ENCODE measurements at regions not wholly inside any gene's neighbourhood (a gene's known extent, or its start where the extent isn't known, plus 50 kb on each side); places are given as distances from the start of the nearest gene placed in this dataset.

- DNase-seq (ENCODE audit: low read depth): no peak
Observed at GRCh38 chr1:62981434-62981833, 197.5 kb downstream of the ATG4C start.

DNA sequence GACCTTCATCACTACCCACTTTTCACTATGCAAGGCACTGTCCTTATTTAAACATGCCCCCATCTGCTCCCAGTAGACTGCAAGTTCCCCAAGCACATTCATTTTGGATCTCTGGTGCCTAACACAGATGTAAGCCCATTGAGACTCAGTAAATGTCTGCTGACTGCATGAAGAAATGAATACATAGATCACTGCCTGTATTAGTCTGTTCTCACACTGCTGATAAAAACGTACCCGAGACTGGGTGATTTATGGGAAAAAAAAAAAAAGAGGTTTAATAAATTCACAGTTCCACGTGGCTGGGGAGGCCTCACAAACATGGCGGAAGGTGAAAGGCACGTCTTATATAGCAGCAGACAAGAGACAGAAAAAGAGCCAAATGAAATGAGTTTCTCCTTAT lies 204.9 kb downstream of the ATG4C start:
- DNase-seq (ENCODE audit: low read depth): no peak

DNA sequence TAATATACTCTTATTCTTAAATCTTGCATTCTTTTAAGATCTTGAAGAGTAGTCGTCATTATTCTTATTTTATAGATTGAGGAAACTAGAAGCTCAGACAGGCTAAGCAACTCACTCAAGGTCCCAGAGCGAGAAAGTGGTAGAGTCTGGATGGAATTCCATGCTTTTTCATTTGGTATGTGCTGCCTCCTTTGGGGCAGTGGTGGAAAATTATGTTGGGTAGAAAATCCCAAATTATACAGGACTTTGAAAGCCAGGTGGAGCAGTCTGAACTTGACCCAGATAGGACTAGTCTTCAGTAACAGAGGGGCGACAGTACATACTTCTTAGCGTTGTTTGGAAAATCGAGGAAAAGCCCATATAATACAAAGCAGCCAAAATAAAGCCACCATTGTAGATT lies 205.6 kb downstream of the ATG4C start:
- DNase-seq (ENCODE audit: low read depth): peak; percentile 6

GRCh38 chr1:62991152-62991551 lies 207.2 kb downstream of the ATG4C start:
- no peak for DNase-seq (ENCODE audit: low read depth)

- no peak for DNase-seq (ENCODE audit: low read depth)
Observed at GRCh38 chr1:62993844-62994243, 209.9 kb downstream of the ATG4C start.

DNA sequence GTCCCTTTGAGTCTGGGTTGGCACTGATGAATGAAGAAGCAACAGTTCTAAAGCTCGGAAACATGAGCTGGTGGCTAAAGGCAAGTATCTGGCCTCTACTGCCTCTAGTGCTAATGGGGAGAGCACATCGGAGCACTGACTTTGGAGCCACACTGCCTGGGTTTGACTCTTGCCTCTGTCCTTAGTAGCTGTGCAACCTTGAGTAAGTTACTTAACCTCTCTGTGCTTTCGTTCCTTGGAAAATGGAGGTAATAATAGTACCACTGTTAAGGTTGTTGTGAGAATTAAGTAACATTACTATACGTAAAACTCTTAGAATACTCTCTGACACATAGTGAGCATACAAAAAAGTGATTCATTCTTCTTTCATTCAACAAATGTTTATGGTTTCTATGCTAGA lies 211.2 kb downstream of the ATG4C start:
- DNase-seq (ENCODE audit: low read depth): no peak

GRCh38 chr1:62997884-62998283 lies 214.0 kb downstream of the ATG4C start:
- DNase-seq (ENCODE audit: low read depth): no peak

GRCh38 chr1:62998845-62999649 lies 215.1 kb downstream of the ATG4C start:
- no peak for DNase-seq (ENCODE audit: low read depth)

GRCh38 chr1:63000508-63000907 lies 216.6 kb downstream of the ATG4C start:
- no peak for DNase-seq (ENCODE audit: low read depth)

GRCh38 chr1:63004868-63005267 lies 220.9 kb downstream of the ATG4C start:
- DNase-seq (ENCODE audit: low read depth): peak; percentile 45

- no peak for DNase-seq (ENCODE audit: low read depth)
Observed at GRCh38 chr1:63005812-63006211, 221.9 kb downstream of the ATG4C start.

GRCh38 chr1:63009421-63009820 lies 225.5 kb downstream of the ATG4C start:
- peak; percentile 29 for DNase-seq (ENCODE audit: low read depth)

DNA sequence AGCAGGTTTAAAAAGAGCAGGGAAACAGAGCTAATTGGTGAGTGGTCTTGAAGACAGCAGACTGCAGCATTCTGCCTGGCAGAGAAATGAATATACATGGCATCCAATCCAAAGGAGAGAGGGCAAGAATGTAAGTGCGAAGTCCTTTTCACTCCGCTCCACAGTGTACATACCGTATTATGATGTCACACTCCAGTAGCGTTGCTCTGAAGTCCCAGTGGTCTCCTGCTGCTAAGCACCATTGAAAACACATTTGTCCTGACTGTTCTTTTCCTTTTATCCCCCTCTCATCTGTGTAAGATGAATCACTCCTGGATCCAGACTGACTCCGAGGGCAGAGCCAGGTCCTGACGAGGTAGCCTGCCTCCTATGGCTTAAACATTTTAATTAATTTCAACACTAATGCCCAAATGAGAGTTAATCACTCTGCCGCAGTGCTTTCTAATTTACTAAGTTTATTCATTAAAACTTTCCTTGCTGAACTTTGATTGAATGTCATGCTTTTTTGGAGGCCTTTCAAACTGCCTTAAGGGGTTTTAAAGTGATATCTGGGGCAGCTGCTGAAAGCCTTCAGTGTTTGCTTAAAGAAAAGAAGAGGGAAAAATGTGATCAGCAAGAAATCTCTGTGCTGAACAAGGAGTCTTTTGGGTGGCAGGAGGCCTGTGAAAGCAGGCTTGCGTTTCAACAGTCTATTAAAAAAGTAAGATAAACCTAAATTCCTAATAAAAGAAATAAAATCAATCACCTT lies 227.2 kb downstream of the ATG4C start:
- peak; percentile 82 for DNase-seq (ENCODE audit: low read depth)

- peak; percentile 27 for DNase-seq (ENCODE audit: low read depth)
Observed at GRCh38 chr1:63012339-63012738, 228.4 kb downstream of the ATG4C start.

DNA sequence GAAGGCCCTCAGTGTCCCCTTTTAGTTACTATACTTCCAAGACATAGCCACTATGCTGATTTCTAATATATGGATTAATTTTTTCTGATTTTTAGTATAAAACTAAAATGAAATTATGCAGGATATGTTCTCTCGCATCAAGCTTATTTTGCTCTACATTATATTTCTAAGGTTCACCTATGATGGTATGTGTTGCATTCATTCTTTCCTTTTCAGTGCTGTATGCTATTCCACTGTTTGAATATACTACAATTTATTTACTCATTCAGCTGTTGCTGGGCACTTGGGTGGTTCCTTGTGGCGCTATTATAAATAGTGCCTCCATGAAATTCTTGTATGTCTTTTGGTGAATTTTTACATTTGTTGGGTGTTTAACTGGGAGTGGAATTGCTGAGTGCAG lies 230.3 kb downstream of the ATG4C start:
- no peak for DNase-seq (ENCODE audit: low read depth)

DNA sequence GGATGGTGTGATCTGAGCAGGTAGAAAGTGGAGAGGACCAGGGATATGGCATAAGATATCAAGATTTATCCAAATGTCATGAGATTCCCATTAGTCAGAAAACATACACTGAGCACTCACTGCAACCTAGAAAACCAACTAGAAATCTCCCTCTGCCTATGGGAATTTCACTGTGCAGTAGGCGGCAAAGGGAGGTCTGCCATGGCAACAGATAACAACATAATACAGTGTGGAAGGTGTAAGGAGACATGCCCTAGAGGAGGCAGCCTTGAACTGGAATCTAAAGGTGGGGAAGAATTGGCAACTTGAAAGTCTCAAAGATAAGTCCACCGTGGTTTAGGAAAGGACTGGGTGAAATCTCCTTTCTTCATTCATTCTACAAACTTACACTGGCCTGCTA lies 238.4 kb downstream of the ATG4C start:
- DNase-seq (ENCODE audit: low read depth): no peak

GRCh38 chr1:63023171-63023570 lies 239.2 kb downstream of the ATG4C start:
- DNase-seq (ENCODE audit: low read depth): no peak

- no peak for DNase-seq (ENCODE audit: low read depth)
Observed at GRCh38 chr1:63023637-63024036, 239.7 kb downstream of the ATG4C start.

- DNase-seq (ENCODE audit: low read depth): peak; percentile 55
Observed at GRCh38 chr1:63024132-63024531, 240.2 kb downstream of the ATG4C start.

- no peak for DNase-seq (ENCODE audit: low read depth)
Observed at GRCh38 chr1:63027176-63027575, 243.2 kb downstream of the ATG4C start.

GRCh38 chr1:63032171-63032570 lies 248.2 kb downstream of the ATG4C start:
- DNase-seq (ENCODE audit: low read depth): no peak

- DNase-seq (ENCODE audit: low read depth): no peak
Observed at GRCh38 chr1:63033211-63033610, 249.3 kb downstream of the ATG4C start.

DNA sequence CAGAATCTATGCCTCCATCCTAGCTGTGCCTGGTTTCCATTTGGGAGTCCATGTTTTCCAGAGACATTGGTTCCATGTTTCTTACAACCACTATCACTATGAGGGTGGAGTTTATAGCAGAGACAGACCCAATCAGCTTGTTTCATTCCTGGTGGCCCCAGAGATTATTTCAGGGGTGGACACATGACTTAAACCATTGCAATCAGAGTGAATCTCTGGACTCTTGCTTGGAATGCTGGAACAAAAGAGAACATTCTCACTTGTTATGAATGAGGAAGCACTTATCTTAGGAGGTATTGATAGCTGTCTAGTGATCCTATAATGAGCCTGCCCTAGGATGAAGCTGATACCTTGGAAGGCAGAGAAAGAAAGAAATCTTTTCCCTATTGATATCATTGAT lies 250.3 kb downstream of the ATG4C start:
- DNase-seq (ENCODE audit: low read depth): no peak

Measured in renal cortical epithelial cell (primary cell).